HUDEP-2 (cell line): ENCODE measurements at regions not wholly inside any gene's neighbourhood (a gene's known extent, or its start where the extent isn't known, plus 50 kb on each side); places are given as distances from the start of the nearest gene placed in this dataset.

ENCODE experiments used
- DNase-seq, 76 experiments: peaks; one replicate each; lab custom pipeline; 2025; ENCODE audit not compliant: unreplicated experiment in 76 of 76; lab: John Stamatoyannopoulos, UW

DNA sequence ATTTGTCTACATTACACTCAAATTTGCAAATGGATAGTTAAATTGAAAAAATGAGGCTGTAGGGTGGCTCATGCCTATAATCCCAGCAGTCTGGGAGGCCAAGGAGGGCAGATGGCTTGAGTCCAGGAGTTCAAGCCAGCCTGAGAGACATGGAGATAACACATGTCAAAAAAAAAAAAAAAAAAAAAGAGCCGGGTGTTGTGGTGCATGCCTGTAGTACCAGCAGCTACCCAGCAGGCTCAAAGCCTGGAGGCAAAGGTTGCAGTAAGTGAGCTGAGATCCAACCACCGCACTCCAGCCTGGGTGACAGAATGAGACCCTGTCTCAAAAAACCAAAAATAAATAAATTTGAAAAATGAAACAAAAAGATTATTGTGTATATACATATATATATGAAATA, 119.9 kb upstream of the MGAT4C start:
- DNase-seq = peak in 5 of 76 experiments; percentile 1 to 63 (median 23)

DNA sequence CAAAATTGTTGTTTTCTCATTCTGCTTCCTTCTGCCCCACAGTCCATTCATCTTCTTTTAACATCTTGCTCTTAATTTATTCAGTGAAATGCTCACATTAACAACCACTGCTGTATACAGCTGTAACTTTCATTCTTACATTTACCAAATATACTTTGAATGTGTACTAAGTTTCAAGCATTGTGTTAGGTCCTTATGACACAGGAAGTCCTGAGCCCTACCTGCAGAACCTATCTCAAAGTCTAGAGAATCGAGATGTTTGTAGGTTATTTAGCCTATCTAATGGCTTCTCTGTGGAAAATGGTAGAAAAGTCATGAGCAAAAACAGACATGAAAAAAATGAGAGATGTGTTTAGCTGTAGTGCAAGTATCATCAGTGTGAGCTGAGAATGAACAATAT, 117.6 kb upstream of the MGAT4C start:
- DNase-seq = no peak

GRCh38 chr12:86367137-86367536, 110.9 kb upstream of the MGAT4C start:
- peak in 1 of 76 experiments; percentile 13 for DNase-seq

DNA sequence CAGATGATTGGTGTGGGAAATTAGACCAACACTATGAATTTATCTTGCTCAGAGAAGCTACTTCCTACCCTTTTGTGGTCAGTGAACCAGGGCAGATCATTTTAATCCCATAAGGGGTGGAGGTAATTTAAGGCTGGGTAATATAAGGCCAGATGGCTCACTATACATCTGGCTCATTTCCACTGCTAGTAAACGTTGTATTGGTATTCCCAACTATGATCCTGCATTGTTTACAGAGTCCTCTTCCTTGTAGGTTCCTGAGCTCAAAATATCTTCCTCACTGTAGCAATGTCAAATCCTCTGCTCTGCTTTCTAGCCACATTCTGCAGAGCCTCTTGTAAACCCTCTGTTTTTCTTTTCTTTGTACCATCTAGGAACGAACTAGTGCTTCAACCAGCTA, 93.0 kb upstream of the MGAT4C start:
- DNase-seq = no peak

DNA sequence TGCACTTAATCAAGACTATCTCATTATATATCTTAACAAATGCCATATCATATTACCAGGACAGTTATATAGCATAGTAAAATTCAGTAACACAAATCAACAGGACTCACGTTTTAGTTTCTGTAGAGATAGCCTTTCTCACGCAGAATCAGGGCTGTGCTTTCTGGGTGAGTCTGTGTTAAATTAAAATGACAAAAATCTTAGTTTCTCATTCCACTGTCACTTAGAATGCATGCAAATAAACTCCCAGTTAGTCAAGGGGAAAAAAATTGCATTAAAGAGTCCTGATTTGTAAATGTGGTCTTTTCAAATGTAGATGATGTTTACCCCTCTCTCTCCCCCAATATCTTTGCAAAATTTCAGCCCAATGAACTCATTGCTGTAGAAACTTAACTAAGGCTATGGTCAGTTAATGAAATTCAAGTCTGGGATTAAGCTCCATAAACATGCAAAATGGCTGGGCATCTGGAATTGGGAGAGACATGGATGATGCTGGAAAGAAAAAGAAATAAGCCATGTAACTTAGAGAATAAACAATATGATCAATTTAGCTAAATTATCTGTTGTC, 77.8 kb upstream of the MGAT4C start:
- no peak for DNase-seq

DNA sequence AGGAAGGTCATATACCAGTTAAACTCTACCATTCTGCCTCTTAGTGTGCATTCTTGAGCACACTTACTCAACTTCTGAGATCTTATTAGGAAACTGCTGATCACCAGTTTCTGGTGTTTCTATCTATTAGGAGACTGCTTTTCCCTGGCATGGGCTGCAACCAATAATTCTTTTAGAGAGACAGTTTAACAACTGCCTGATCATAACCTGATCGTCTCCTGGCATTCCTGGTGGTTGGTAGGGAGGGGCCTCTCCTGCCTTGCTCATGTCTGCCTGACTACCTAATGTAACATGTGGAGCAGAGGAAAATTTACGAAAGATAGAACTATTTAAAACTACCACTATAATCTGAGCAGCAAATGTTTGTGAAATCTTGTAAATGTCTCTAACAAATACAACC, 75.3 kb upstream of the MGAT4C start:
- DNase-seq = no peak

- DNase-seq = no peak
Measured at GRCh38 chr12:86331012-86331411, 74.8 kb upstream of the MGAT4C start.

DNA sequence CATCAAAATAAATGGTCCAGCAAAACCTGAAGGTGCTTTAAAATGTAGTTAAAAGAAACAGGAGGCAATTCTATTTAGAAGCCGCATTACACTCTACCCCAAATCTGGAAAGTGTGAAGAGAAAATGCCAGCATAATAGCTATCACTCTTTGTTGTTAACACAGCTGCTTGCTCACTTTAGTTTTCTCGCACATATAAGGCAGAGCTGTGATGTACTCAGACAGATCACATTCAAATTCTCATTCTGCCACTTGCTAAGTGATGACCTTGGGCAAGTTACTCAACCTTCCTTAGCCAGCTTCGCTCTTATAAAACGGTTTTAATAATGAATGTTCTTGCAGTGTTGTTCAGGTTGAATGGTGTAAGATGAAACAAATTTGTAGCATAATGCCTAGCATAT, 56.0 kb upstream of the MGAT4C start:
- DNase-seq = no peak
